A549 (cell line): ENCODE measurements at regions not wholly inside any gene's neighbourhood (a gene's known extent, or its start where the extent isn't known, plus 50 kb on each side); places are given as distances from the start of the nearest gene placed in this dataset.

ENCODE experiments used
- ATAC-seq, 2 experiments: fragments of 200-7000 bp in 1 of 2; fragments of >200 bp in 1 of 2; cut with Nextera tagmentation in 1 of 2; cut with Tn5 transposase in 1 of 2; 3 replicates each; pipeline versions ENCODE4 v1.8.0 to v1.9.1; 2018 to 2020; ENCODE audit warnings: mild to moderate bottlenecking in 1 of 2, moderate library complexity in 1 of 2
- CTCF ChIA-PET: fragments of 300-600 bp; sonication (Branson Sonifier 250); formaldehyde crosslinking; extraction: SDS; loops from one replicate; lab custom pipeline; 2021; ENCODE audit warnings: antibody characterized with exemption, inconsistent platforms; lab: Yijun Ruan, JAX
- POLR2A ChIA-PET: fragments of 350-600 bp; formaldehyde crosslinking; extraction: SDS; loops from one replicate; lab custom pipeline; 2021; ENCODE audit warnings: antibody characterized with exemption, inconsistent platforms; lab: Yijun Ruan, JAX
- DNase-seq, 2 experiments: peaks; one replicate each; pipeline versions ENCODE4 v3.0.0 to v3.0.0-alpha.2; 2011 to 2016; ENCODE audit warnings: low read depth in 1 of 2, low spot score in 1 of 2
- FAIRE-seq: peaks from 2 replicates; lab custom pipeline; 2011; peaks lifted over from hg19 to GRCh38; lab: Jason Lieb, UNC
- H3K27ac ChIP-seq, 2 experiments: fragments of >200 bp; sonication (Bioruptor Twin); formaldehyde crosslinking; 3 replicates each; pipeline ENCODE4 v1.5.1; 2016 to 2017
- H3K4me1 ChIP-seq: fragments of >200 bp; sonication (Bioruptor Twin); formaldehyde crosslinking; 3 replicates; pipeline ENCODE4 v1.6.1; 2016
- H3K4me2 ChIP-seq: fragments of >200 bp; sonication (Bioruptor Twin); formaldehyde crosslinking; 3 replicates; pipeline ENCODE4 v1.6.1; 2016
- H3K4me3 ChIP-seq: fragments of >200 bp; sonication (Bioruptor Twin); formaldehyde crosslinking; 3 replicates; pipeline ENCODE4 v1.5.1; 2016
- H3K9me3 ChIP-seq: fragments of >200 bp; sonication (Bioruptor Twin); formaldehyde crosslinking; 3 replicates; pipeline ENCODE4 v1.6.1; 2016
- CHD2 ChIP-seq: fragments of 150-350 bp; IDR thresholded peaks from 2 replicates; pipeline ENCODE4 v1.6.1; 2014; ENCODE audit warnings: low read length; ENCODE audit not compliant: partially characterized antibody
- KDM5A ChIP-seq: fragments of 200-600 bp; sonication (generic); IDR thresholded peaks from 2 replicates; pipeline ENCODE4 v1.6.1; 2016; ENCODE audit warnings: antibody characterized with exemption, mild to moderate bottlenecking
- MAFK ChIP-seq: fragments of 450-650 bp; IDR thresholded peaks from 2 replicates; pipeline ENCODE4 v1.6.1; 2014; ENCODE audit not compliant: partially characterized antibody
- RARB ChIP-seq: fragments of 250-450 bp; sonication (Bioruptor Pico); IDR thresholded peaks from 2 replicates; pipeline ENCODE4 v1.8.0; 2021; ENCODE audit warnings: mild to moderate bottlenecking, moderate library complexity
- RFX5 ChIP-seq: fragments of 450-650 bp; IDR thresholded peaks from 2 replicates; pipeline ENCODE4 v1.7.1; 2014; ENCODE audit warnings: antibody characterized with exemption, mild to moderate bottlenecking, moderate library complexity
- ZSCAN20 ChIP-seq: fragments of 250-450 bp; sonication (Bioruptor Pico); IDR thresholded peaks from 2 replicates; pipeline ENCODE4 v1.8.0; 2022; ENCODE audit warnings: mild to moderate bottlenecking, moderate library complexity
- WGBS: methylation state at CpG from one replicate; pipeline ENCODE4 v1.1.6; 2017; ENCODE audit errors: missing lambda C conversion rate; 5-methylcytosine and 5-hydroxymethylcytosine counted together
- small RNA-seq, 6 experiments: library from RNA; depleted of rRNA; stranded (forward); fragments of <200 nt; gene quantifications; one replicate each; pipeline ENCODE3, GENCODE V24; 2012
- TF ChIP-seq, protein P1 (sequence below): fragments of >200 bp; sonication (Bioruptor Twin); formaldehyde crosslinking; IDR thresholded peaks from 3 replicates; pipeline ENCODE4 v1.6.1; 2016

DNA sequence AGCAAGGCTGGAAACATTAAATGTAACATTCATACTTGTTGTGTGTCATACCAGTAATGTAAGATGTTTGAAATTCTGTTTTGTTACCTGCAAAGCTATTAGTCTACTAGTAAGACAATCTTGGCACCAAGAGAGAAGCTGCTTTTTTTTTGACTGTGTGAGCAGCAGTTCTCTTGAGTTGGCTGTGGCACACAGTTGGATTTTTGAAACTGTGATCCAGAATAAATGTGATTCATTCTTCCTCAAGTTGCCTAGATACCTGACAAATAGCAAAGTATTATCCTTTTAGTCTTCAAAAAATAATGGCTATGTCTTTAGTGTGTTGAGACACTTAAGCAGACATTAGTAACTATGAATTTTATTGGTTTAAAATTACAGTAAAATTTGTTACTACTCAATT is 57.2 kb upstream of the HAPLN1 start:
- ChIA-PET POLR2A (no interaction called here), CTCF (no interaction called here)
- FAIRE-seq (no peak), DNase-seq (no peak)
- Histone ChIP-seq H3K4me1 (peaks cover 15% of the 10 kb centered on the region), H3K9me3 (no peaks in the 10 kb centered on the region), H3K4me3 (no peak overlapping the region), H3K4me2 (no peak overlapping the region), H3K27ac (no peak overlapping the region)
- TF ChIP-seq KDM5A: no peak
- no peak for TF ChIP-seq ZSCAN20 (CRISPR knock-in tag)
- TF ChIP-seq, protein P1, sequence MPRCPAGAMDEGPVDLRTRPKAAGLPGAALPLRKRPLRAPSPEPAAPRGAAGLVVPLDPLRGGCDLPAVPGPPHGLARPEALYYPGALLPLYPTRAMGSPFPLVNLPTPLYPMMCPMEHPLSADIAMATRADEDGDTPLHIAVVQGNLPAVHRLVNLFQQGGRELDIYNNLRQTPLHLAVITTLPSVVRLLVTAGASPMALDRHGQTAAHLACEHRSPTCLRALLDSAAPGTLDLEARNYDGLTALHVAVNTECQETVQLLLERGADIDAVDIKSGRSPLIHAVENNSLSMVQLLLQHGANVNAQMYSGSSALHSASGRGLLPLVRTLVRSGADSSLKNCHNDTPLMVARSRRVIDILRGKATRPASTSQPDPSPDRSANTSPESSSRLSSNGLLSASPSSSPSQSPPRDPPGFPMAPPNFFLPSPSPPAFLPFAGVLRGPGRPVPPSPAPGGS: no peak
- TF ChIP-seq CHD2: no peak
- TF ChIP-seq RFX5: no peak
- TF ChIP-seq, all 56 proteins: peak for 0
- ATAC-seq: no peak

DNA sequence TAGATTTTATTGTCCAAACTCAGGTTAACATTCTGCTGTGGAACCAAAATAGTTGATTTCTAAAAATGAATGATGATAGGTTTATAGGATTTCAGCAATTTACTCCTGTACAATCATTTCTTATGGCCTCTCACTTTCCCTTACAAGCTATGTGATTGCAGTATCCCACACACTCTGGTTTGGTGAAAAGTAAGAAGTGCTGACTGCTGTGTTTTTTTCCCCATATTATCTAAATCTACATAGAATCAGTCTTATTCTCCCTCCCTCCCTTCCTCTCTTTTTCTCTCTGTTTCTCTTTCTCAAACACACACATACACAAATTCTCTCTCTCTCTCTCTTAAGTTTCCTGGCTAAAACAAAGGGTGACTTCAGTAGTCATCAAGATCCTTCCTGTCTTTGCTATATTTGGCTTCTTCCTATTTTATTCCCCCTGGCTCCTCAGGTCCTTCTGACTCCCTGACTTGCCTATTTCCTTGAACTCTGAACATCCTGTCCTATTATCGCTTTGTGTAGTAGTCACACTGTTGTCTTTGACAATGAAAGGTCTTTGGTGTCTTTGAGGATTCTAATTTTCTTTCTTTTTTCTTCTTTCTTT is 55.9 kb upstream of the HAPLN1 start:
- ATAC-seq (no peak), FAIRE-seq (no peak), DNase-seq (no peak)
- CTCF ChIA-PET: no interaction called here
- Histone ChIP-seq H3K4me3 (no peak overlapping the region), H3K4me2 (no peak overlapping the region), H3K4me1 (peaks cover 15% of the 10 kb centered on the region), H3K27ac (no peak overlapping the region), H3K9me3 (no peaks in the 10 kb centered on the region)
- WGBS: 88% methylated on average over 1 of the region's 1 CpG
- POLR2A ChIA-PET: no interaction called here
- TF ChIP-seq MAFK: peak; percentile 72
- no peak for TF ChIP-seq RARB (CRISPR knock-in tag)

Small RNA genes in the stretch of these regions (small RNA-seq; reads per million reads assigned to genes)
- gene RNU4-11P: 0 to 2.1 (median 0) reads per million in 6 experiments
